Renal cortex interstitium (tissue), 11 donors: ENCODE measurements at regions not wholly inside any gene's neighbourhood (a gene's known extent, or its start where the extent isn't known, plus 50 kb on each side); places are given as distances from the start of the nearest gene placed in this dataset.
"Not testable (repeated sequence)": the region's sequence is repeated elsewhere in the genome, so short reads cannot be mapped to it uniquely, and the experiment has no call there.

Source experiments
- DNase-seq, 11 donors: peaks; one replicate each; pipeline ENCODE4 v3.0.0-alpha.2; 2013; ENCODE audit warnings: low read depth in 9 of 11, low spot score in 4 of 11; ENCODE audit errors: extremely low read depth in 1 of 11

DNA sequence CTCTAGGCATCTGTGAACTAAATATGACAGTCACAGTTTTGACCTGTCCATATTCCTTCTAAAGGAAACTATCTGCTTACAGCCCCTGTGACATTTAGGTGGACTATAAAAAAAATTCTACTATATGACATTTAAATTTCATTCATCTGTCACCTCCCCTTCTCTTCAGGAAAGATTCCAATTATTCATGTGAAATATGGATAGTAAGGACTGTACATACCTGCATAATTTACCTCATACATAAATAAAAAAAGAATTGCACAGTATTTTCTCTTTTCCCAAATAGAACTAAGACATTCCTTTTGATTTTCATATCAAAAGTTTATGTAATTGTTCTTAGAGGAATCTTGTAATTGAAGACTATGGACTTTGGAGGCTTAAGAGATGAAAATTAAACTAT is 192.3 kb upstream of the GRIN3A start:
- DNase-seq = no peak

DNA sequence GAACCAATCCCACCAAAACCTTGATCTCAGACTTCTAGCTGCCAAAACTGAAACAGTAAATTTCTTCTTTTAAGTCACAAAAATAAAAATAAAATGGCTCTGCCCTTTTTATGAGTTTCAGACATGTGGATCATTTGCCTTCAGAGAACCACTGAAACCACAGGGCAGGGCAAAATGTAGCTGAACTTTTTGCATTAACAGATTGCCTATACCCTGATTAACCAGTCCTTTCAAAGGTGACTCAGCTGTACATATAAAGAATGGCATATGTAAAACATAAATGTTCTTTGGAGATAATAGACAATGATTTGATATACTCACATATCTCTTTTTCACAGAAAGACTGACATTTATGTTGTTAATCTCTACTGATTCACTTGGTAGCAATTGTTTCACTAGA is 187.1 kb upstream of the GRIN3A start:
- DNase-seq = no peak

DNA sequence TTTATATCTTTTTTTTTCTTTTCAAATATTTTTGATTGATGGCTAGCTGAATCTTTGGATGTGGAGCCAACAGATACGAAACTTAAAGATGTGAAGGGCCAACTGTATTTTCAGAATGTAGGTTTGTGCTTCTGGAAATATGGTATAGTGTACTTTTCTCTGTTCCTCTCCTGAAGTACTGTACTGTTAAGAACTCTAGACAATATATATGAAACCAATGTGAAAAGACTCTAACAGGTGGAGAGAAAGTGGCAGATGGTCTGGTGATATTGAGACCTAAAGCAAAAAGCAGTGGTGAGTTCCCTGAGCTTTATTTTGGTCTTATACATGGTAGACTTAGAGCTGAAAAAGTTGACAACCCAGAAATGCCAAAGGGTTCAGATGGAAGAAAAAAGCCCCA is 185.0 kb upstream of the GRIN3A start:
- no peak for DNase-seq

DNA sequence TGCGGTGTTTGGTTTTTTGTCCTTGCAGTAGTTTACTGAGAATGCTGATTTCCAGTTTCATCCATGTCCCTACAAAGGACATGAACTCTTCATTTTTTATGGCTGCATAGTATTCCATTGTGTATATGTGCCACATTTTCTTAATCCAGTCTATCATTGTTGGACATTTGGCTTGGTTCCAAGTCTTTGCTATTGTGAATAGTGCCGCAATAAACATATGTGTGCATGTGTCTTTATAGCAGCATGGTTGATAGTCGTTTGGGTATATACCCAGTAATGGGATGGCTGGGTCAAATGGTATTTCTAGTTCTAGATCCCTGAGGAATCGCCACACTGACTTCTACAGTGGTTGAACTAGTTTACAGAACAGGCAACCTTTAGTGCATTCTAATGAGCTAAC is 178.5 kb upstream of the GRIN3A start:
- DNase-seq = not testable (repeated sequence)

DNA sequence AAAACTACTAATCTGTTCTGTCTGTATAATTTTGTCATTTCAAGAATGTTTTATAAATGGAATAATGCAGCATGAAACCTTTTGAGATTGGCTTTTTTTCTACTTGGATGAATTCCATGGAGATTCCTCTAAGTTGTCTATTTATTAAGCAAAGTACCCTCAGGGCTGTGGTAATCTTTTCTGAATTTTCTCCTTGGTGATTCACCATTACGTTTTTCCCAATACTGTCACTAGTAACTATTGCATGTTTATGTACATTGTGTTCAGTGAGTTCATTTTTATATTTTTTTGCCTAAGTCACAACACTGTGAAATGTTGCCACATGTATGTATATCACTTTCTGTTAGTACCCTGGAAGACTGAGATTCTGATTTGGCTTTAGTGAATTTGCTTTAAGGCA is 177.0 kb upstream of the GRIN3A start:
- DNase-seq = no peak

DNA sequence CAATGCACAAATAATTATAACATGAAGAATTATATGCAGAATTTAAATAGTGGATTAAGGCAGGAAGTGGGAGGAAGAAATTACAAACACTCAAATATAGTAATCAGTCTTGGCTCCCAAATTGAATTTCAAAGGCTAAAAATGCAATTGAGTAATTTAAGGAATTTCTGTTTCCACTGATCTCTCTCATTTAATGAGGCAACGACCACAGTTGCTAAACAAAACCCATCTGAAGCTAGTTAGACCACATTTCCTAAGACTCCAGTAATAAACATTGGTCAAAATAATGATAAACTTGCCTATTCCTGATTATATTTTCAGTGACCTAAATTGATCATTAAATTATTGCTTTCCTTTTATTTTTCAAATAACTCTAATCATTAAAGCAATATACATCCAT is 174.3 kb upstream of the GRIN3A start:
- no peak for DNase-seq

DNA sequence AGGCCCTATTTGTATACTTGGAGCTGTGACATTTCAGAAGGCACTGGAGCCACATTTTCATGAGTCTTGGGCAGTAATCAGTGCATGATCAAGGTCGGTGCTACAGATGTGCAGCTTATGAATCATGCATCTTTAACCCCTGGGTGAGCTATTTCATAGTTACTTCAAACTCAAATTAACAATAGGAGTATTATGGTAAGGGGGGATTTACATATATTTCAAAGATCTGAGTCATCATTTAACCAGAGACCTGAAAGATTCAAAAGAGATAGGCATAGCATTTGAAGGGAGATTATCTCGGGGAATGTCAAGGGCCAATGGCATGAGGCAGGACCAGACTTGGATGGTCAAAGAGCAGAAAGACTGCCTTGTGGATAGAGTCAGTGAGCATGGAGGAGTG is 169.0 kb upstream of the GRIN3A start:
- DNase-seq = no peak

DNA sequence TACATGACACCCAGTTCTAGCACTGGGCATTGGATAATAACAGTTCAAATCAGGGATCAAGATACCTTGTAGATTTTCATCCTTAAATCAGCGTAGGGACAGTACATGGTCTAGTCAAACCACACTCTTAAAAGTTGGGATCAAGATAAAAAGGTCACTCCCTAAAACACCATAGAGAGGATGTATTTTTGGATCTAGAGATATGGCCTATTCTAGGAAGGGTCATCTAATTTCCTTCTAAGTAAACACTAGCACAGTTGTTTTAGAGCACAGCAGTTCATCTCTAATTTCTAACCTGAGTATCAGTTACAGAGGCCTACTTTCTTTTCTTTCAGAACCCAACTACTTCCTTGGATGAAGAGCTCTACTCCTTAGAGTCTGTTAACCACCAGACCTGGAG is 166.4 kb upstream of the GRIN3A start:
- no peak for DNase-seq

DNA sequence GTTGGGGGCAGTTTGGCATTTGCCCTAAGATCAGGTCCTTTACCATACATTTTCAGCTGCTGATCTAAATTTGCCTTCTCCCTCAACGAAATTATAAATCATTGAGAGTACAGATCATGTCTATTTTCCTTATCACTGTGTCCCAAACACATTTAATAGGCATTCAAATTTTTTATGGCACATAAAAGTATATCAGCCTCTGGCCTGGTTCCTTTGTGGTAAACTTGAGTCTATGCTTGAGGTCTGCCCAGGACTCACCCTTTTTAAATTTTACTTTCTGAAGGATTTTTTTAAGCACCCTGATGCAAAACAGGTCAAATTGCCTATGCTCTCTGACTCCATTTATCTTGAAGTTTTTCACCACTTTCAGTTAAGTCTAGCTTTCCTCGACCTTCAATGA is 163.6 kb upstream of the GRIN3A start:
- DNase-seq = no peak

DNA sequence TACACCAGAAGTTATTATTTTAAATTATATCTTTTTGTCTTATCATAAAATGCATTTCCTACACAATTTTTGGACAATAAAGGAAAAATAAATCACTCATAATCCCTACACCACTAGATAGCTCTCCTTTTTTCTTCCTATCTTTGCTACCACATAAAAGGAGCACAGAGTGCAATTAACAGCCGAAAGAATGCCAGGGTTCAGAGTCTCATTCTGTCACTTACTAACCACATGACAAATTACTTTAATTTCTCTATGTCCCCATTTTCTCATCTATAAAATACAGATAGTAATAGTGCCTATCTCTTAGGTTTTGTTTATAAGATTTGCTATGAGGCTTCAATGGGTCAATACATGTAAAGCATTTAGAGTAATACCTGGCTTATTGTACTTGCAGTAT is 158.7 kb upstream of the GRIN3A start:
- no peak for DNase-seq

DNA sequence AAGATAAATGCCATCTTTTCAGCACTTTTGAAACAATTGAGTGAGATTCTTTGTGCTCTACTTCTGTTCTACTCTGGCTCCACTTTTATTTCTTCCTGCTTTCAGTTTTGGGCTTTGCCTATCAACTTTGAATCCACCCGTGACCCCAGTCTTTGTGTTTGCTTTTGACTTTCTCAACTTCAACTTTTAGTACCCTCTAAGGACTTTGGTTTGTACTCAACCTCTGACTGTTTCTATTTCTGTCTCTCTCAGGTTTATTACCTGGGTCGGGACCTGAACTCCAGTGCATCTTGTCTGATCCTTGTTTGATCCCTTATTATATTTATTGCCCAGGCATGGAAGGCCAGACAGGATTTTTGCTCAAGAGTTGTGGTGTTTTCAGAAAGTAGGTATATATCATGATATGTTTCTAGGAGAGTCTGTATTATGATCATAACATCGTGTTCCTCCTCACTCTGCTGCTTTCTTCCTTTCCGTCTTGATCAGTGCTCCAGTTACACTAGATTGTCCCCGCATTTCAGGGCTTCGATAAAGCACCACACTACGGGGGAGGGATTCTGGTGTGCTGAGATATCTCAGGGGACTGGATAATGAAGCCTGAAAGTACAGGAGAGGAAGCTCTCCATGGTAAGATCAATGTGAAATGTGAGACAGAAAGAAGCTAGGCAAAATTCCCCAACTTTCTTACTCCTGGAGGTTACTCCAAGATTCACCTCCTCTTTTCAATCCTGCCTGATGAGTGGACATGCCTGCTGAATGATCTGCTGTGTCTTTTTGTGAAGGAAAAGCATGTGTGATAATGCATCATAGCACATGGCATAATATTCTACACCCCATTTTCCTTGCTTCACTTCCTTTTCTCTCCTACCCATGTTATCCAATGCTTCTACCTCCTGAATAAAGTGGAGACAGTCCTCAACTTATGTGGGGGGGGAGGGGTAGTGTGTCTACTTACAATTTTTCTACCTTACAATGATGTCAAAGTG is 155.5 kb upstream of the GRIN3A start:
- peak in 1 of 11 donors; percentile 2 for DNase-seq

DNA sequence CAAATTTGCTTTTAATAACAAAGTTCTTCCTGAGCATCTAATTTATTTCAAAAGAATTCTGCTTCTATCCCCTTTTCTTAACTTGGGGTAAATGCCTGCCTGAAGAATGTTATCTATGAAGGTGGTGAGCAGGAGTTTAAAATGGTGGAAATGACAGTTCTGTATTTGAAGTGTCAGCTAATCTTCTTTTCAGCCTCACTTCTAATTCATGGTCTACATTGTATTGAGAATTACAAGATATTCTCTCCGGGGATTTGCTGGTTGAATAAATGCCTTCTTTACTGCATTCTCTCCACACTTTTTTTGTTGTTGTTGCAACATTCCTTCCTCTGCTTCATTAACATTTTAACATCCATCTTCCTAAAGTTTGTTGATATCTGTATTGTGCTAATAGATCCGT is 143.1 kb upstream of the GRIN3A start:
- DNase-seq = no peak

DNA sequence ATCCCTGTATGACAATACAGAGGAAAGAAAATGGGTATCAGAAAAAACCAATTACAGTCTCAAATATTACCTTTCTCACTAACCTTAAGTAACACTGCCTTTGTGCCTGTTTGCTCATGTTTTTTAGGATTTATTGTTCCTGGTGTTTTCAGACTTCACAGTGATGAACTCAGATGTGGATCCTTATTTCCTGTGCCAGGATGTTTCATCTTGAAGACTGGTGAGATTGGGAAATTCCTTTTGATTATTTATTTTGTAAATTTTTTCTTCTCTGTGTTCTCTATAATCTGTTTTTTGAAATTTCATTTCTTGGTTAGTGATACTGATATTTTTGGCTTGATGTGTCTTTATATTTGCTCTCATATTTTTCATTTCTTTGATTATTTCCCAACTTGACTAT is 142.4 kb upstream of the GRIN3A start:
- no peak for DNase-seq

DNA sequence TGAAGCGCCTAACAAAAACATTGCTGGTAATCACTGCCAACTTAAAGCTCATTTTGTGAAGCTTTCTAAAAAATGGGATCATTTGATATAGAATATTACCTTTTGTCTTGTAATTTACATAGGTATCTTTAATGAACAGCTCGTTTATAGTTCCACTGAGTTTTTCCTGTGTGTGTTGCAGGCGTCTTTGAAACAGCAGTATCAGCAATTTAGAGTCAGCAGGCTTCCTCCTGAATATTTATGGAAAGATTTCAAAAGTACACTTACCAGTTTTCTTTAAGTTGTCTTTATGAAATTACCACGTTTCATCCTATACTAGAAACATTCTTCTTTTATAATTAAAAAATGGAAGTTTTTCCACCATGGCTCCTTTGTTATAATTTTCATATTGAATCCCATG is 140.3 kb upstream of the GRIN3A start:
- DNase-seq = no peak

DNA sequence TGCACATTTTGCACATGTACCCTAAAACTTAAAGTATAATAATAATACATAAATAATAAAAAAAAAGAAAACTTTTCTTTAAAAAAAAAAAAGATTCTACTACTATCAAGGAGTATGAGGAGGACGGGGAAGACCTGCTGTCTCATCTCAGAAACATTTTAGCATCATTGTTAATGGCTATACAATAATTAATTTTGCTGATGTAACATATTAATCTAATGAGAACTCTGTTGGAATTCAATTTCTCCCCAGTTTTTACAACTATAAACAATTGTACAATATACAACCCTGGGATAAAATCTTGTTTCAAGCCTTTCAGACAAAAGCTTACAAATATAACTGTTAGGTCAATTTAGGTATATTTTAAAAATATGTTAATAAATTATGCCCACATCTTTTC is 139.0 kb upstream of the GRIN3A start:
- DNase-seq = no peak

DNA sequence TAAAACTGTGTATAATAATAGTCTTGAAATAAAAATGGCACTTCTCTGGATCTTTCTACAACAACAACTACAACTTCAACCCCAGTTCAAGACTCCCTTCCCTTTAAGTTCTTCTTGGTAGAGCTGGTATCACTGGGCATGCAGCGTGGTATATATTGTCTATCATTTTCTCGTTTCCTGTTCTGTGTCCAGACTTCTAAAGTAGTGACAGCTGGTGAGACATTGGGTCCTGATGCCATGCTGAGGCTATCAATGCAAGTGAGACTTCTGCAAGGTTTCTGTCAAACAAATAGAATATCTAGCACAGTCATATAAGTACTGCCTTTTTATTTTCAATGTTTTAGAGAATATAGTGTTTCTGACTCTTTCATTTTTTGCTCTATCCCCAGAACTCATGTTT is 123.0 kb upstream of the GRIN3A start:
- DNase-seq = no peak

DNA sequence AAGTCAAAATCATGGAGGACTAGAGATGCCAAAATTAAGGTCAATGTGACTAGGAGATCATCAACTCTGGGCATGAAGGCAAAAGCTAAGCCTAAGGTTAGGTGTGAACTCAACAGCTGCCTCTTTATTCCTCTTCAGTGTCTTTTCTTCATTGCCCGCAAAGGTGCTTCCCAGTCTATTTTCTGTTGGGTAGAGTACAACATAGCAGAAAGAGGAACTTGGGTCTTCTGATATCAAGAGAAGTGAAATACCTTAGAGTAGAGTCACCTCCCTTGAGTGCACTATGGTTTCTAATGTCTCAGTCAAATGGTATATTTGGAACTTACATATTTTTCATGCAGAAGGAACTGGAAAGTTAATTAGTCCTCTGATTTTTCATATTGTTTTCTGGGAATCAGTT is 122.5 kb upstream of the GRIN3A start:
- no peak for DNase-seq

DNA sequence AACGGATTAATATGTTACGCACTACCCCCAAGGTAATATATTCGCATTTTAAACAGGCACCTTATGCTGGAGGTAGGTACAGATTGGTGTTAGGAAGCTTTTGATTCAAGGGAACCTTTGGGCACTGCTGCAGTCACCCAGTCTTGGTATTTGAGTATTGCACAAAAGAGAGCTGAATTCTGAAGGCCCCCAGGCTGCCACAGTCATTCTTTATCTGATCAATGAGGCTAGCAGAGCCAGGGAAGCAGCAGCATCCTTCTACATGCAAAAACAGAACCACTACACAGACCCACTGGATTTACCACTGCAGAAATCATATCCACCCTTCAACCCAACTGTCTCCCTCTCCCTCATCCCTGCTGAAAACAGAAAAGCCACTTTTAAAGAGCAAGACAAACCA is 121.2 kb upstream of the GRIN3A start:
- no peak for DNase-seq

DNA sequence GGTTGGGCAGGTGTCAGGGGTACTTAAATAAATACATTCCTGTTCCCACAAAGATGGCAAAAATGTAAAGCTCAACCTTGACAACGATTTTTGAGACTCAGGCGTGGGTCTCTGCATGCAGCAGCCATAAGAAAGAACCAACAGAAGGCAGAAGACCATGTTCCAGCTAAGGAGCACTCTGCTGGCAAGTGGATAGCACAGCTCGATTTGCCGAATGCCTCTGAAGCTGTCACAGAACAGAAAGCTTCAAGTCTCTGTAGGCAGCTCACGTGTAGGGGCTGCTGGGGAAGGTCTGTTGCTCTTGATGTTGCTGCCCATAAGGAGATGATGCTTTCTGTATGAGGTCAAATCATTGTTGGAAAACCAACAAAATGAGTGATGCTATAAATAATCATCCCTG is 119.6 kb upstream of the GRIN3A start:
- no peak for DNase-seq

DNA sequence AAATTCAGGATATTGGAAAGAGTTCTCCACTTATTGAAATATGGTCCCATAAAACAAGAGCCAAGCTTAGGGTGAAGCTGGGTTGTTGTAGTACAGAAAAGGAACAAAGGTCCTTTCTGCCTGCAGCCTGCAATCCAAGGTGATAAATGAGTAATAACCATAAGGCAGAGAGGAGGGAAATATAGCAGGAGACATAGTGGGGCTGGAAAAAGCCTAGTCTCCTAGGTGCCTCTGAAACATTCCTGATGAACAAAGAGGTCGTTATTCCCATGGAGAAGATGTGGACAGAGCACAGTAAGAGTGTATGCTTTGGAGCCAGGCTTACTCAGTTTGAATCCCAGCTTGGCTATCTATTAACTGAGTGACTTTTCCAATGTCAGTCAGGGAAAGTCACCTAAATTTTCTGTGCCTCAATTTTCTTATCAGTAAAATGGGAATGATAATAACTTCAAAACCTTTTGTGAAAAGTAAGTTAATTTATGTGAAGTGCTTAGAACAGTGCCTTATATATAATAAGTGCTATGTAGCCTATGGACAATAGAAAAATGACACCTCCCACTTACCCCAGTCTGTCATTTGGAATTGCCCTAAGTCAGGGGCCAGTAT is 110.8 kb upstream of the GRIN3A start:
- DNase-seq = no peak

DNA sequence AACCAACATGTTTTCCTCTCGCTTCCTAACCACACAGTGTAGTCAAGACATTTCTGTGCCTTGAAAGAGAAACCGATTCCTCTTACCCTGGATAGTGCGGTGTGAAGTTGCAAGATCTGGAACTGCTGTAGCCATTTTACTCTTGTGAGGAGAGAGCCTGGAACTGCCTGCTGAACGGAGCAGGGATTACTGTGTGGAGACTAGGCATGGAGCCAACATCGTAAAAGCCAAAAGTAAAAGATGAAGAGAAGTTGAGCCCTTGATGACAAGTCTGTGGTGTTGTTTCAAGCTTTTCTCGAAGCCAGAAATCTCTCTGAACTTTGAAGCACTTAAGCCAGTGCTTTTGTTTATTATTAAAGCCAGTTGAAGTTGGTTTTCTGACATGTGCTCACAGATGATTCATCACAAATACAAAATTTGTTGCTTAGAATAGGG is 110.1 kb upstream of the GRIN3A start:
- peak; percentile 30 to 55 (median 43) for DNase-seq
